Parathyroid adenoma (tissue), 2 donors: ENCODE measurements at regions not wholly inside any gene's neighbourhood (a gene's known extent, or its start where the extent isn't known, plus 50 kb on each side); places are given as distances from the start of the nearest gene placed in this dataset.

ENCODE experiments used
- H2AFZ ChIP-seq: fragments of 300-600 bp; sonication (generic); one replicate; pipeline ENCODE4 v1.7.0; 2017; ENCODE audit warnings: antibody characterized with exemption, mild to moderate bottlenecking
- H3K27ac ChIP-seq: fragments of 300-600 bp; sonication (generic); one replicate; pipeline ENCODE4 v1.7.0; 2017
- H3K27me3 ChIP-seq: fragments of 300-600 bp; sonication (generic); one replicate; pipeline ENCODE4 v1.7.0; 2017; ENCODE audit warnings: low read length; ENCODE audit not compliant: control insufficient read depth, insufficient read depth
- H3K36me3 ChIP-seq: fragments of 300-600 bp; sonication (generic); one replicate; pipeline ENCODE4 v1.7.0; 2017; ENCODE audit warnings: low read length; ENCODE audit not compliant: control insufficient read depth, insufficient read depth
- H3K4me1 ChIP-seq: fragments of 300-600 bp; sonication (generic); one replicate; pipeline ENCODE4 v1.7.0; 2017; ENCODE audit warnings: control low read depth
- H3K4me2 ChIP-seq: fragments of 300-600 bp; sonication (generic); one replicate; pipeline ENCODE4 v1.7.0; 2017; ENCODE audit warnings: low read length
- H3K4me3 ChIP-seq: fragments of 300-600 bp; sonication (generic); one replicate; pipeline ENCODE4 v1.7.0; 2017; ENCODE audit warnings: low read depth, low read length
- H3K79me2 ChIP-seq: fragments of 300-600 bp; sonication (generic); one replicate; pipeline ENCODE4 v1.7.0; 2017; ENCODE audit warnings: control low read depth
- H3K9ac ChIP-seq: fragments of 300-600 bp; sonication (generic); one replicate; pipeline ENCODE4 v1.7.0; 2017; ENCODE audit warnings: mild to moderate bottlenecking
- H3K9me3 ChIP-seq: fragments of 300-600 bp; sonication (generic); one replicate; pipeline ENCODE4 v1.7.0; 2017; ENCODE audit warnings: low read length; ENCODE audit not compliant: control insufficient read depth
- CTCF ChIP-seq: fragments of 300-600 bp; sonication (generic); IDR thresholded peaks from one replicate; pipeline ENCODE4 v1.7.0; 2017; ENCODE audit warnings: antibody characterized with exemption, mild to moderate bottlenecking
- donor health status: primary hyperparathyroidism.

- Histone ChIP-seq H3K27ac (no peak overlapping the region), H3K36me3 (no peaks in the 10 kb centered on the region), H3K9ac (no peak overlapping the region), H3K27me3 (no peaks in the 10 kb centered on the region), H3K79me2 (no peaks in the 10 kb centered on the region), H3K4me3 (no peak overlapping the region), H3K4me1 (no peaks in the 10 kb centered on the region), H3K9me3 (no peaks in the 10 kb centered on the region), H3K4me2 (peak overlapping the region; percentile 31), H2AFZ (no peak overlapping the region)
- no peak for TF ChIP-seq CTCF
Measured at GRCh38 chr6:97626671-97627441, 343.8 kb upstream of the MMS22L start.

- Histone ChIP-seq H3K27me3 (no peaks in the 10 kb centered on the region), H3K9ac (no peak overlapping the region), H2AFZ (no peak overlapping the region), H3K27ac (no peak overlapping the region), H3K4me3 (no peak overlapping the region), H3K79me2 (no peaks in the 10 kb centered on the region), H3K9me3 (no peaks in the 10 kb centered on the region), H3K4me2 (no peak overlapping the region), H3K36me3 (no peaks in the 10 kb centered on the region), H3K4me1 (no peaks in the 10 kb centered on the region)
- no peak for TF ChIP-seq CTCF
Measured at GRCh38 chr6:97629180-97629579, 346.2 kb upstream of the MMS22L start.

- Histone ChIP-seq H2AFZ (no peak overlapping the region), H3K36me3 (no peaks in the 10 kb centered on the region), H3K4me2 (no peak overlapping the region), H3K4me1 (no peaks in the 10 kb centered on the region), H3K9ac (no peak overlapping the region), H3K4me3 (no peak overlapping the region), H3K27me3 (no peaks in the 10 kb centered on the region), H3K79me2 (no peaks in the 10 kb centered on the region), H3K27ac (no peak overlapping the region), H3K9me3 (no peaks in the 10 kb centered on the region)
- TF ChIP-seq CTCF, result no peak
Measured at GRCh38 chr6:97630604-97631003, 347.6 kb upstream of the MMS22L start.

GRCh38 chr6:97632341-97632740, 349.3 kb upstream of the MMS22L start:
- H3K4me3 ChIP-seq, result no peak overlapping the region
- no peak overlapping the region for H3K9ac ChIP-seq
- no peaks in the 10 kb centered on the region for H3K36me3 ChIP-seq
- no peaks in the 10 kb centered on the region for H3K27me3 ChIP-seq
- no peak overlapping the region for H3K4me2 ChIP-seq
- no peaks in the 10 kb centered on the region for H3K79me2 ChIP-seq
- TF ChIP-seq CTCF, result no peak
- no peaks in the 10 kb centered on the region for H3K4me1 ChIP-seq
- no peak overlapping the region for H2AFZ ChIP-seq
- H3K9me3 ChIP-seq, result no peaks in the 10 kb centered on the region
- H3K27ac ChIP-seq, result no peak overlapping the region

- H3K9me3 ChIP-seq, result peaks cover 6% of the 10 kb centered on the region
- no peaks in the 10 kb centered on the region for H3K4me1 ChIP-seq
- H3K4me3 ChIP-seq, result no peak overlapping the region
- no peak overlapping the region for H2AFZ ChIP-seq
- H3K79me2 ChIP-seq, result no peaks in the 10 kb centered on the region
- no peaks in the 10 kb centered on the region for H3K27me3 ChIP-seq
- H3K9ac ChIP-seq, result no peak overlapping the region
- no peak for TF ChIP-seq CTCF
- no peak overlapping the region for H3K4me2 ChIP-seq
- no peak overlapping the region for H3K27ac ChIP-seq
- no peaks in the 10 kb centered on the region for H3K36me3 ChIP-seq
Measured at GRCh38 chr6:97639702-97640101, 356.7 kb upstream of the MMS22L start.
